Epithelial cell of proximal tubule (primary cell): ENCODE measurements at regions not wholly inside any gene's neighbourhood (a gene's known extent, or its start where the extent isn't known, plus 50 kb on each side); places are given as distances from the start of the nearest gene placed in this dataset.

Source experiments
- DNase-seq: peaks from one replicate; pipeline ENCODE4 v3.0.0-alpha.2; 2011; ENCODE audit warnings: low read depth
- H3K4me3 ChIP-seq: 2 replicates; pipeline ENCODE4 v1.5.1; 2011; ENCODE audit warnings: low read depth, mild to moderate bottlenecking, low read length
- TF ChIP-seq, protein P1 (sequence below): conservative IDR thresholded peaks from 2 replicates; pipeline ENCODE4 v1.5.1; 2012; ENCODE audit warnings: low read depth, mild to moderate bottlenecking, low read length

DNA sequence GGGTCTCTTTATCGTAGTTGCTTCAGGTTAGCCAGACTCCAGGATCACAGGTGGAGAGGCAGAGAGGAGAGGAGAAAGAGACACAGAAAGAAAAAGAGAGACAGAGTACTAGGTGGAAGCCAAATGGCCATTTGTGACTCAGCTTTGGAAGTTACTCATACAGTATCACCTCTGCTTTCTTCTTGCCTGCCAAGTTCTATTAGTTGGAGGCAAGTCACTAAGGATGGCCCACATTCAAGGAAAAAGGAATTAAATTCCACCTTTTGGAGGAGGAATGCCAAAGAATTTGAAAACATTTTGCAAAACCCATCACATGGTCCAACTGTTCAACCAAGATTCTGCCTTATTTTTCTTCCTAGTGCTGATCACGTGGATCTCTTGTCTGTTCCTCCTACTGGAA is 291.1 kb downstream of the CHL1 start:
- TF ChIP-seq, protein P1, sequence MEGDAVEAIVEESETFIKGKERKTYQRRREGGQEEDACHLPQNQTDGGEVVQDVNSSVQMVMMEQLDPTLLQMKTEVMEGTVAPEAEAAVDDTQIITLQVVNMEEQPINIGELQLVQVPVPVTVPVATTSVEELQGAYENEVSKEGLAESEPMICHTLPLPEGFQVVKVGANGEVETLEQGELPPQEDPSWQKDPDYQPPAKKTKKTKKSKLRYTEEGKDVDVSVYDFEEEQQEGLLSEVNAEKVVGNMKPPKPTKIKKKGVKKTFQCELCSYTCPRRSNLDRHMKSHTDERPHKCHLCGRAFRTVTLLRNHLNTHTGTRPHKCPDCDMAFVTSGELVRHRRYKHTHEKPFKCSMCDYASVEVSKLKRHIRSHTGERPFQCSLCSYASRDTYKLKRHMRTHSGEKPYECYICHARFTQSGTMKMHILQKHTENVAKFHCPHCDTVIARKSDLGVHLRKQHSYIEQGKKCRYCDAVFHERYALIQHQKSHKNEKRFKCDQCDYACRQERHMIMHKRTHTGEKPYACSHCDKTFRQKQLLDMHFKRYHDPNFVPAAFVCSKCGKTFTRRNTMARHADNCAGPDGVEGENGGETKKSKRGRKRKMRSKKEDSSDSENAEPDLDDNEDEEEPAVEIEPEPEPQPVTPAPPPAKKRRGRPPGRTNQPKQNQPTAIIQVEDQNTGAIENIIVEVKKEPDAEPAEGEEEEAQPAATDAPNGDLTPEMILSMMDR, result no peak
- no peak for DNase-seq
- H3K4me3 ChIP-seq, result no peak overlapping the region

DNA sequence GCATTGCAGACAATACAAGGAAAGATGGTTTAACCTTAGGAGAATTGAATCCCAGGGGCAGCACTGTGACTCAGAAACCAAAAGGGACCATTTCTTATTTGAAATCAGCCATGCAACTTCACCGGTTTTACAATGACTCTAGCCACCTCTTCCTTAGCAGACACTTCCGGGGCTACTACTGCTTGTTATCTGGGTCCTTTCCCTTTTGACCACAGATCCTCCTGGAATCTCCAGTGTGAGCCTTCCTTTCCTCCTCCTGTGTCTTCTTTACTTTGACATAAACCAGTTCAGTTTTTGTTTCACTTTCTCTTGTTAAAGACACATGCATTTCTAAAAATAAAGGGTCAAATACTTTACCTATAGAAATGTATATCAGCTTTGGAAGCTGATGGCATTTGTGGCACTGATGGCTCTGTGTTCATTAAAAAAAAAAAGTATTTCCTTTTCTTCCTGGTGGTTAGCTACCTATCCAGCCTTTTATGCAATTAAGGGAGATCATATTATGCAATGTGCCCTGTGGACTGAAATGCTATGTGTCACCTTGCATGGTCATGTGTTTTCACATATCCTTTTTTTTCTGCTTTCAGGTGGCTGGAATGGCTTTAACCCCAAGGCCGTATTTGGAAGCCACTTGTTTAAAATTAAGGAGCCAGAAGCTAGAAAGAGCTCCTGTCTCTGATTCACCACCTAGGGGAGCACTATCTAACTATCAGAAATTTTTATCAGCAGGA is 296.2 kb downstream of the CHL1 start:
- TF ChIP-seq, protein P1, result no peak
- DNase-seq, result no peak
- no peak overlapping the region for H3K4me3 ChIP-seq

DNA sequence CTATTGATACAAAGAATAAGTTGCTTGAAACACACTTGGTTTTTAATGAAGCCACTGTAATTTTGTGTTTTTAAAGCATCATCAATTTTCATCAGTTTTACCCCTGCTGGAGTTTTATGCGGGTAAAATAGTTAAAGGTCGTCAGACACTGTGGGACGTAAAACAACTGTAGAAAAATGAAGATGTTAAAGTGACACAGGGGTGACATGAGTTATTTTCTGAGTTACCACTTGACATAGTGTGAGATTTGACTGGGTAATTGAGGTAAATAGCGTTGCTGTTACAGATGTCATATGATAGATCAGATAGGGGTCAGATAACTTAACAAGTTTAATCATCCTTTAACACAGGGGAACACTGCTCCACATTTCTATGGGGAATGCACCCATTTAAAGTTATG is 297.6 kb downstream of the CHL1 start:
- TF ChIP-seq, protein P1, result no peak
- H3K4me3 ChIP-seq, result no peak overlapping the region

DNA sequence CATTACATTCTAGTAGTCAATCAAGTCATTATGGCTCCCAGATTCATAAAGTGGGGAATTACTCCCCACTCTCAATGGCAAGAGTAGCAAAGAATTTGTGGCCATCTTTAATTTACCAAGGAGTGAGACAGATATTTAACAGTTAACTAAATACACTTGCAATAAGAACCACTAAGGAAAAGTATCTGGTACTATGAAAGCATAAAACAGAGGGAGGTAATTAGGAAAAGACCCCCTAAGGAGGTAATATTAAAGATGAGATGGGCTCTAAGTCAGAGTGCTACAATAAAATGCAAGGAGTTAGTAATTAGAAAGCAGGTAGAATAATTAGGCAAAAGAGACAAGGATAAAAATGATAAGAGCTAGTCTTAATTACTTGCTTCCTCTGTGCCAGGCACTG is 301.9 kb downstream of the CHL1 start:
- DNase-seq, result no peak
- H3K4me3 ChIP-seq, result no peak overlapping the region
- TF ChIP-seq, protein P1, result no peak

More for the DNA sequence above, 297.6 kb downstream of the CHL1 start:
- no peak for DNase-seq

DNA sequence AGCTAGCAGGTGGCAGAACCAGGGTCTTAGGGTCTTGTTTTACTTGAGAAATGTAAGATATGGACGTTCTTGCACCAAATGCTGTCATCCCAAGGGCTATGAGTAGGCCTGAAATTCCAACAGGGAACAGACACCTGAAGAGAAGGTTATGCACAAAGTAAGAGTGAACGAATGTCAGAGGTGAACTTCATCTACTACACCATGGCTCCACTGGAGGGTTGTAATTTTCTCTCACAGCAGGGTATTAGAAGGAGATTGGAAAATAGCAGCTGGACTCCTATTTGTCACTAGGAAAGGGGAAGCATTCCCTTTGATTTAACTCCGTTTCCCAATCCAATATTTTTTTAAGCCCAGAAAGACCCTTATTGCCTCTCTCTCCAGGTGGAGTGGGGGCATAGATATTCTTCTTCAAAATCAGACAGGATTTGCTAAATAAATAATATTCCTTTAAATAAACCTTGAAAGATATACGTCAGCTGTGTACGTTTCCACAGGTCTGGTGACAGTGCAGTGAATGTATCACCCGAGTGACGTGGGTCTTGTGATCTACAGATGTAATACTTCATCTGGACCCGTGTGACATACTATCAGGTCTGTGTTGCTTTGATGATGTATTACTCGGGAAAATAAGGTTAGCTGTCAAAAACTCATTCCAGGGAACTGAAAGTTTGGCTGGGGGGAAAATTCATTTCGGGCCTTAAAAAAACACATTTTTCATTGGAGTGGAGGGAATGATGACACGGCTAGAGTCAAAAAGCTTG is 302.6 kb downstream of the CHL1 start:
- TF ChIP-seq, protein P1, result no peak
- no peak for DNase-seq

DNA sequence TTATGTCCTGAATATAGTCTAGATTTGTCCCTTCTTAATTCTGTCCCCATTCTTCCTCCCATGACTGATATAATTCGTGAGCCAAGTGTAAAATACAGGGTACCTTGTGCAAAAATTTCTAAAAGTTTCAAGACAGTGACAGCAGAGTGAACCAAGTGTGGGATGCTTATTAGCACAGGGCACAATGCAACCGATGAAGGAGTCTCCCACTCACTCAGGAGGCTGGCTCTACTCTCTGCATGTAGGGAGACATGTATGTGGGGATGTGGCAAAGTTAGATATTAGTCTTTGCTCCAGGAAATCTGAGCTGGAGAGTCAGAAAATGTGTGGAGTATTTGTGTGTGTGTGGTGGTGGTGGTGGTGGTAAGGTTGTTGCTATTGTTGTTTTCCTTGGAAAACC is 305.9 kb downstream of the CHL1 start:
- no peak overlapping the region for H3K4me3 ChIP-seq
- no peak for DNase-seq
- TF ChIP-seq, protein P1, result no peak

More for the DNA sequence above, 302.6 kb downstream of the CHL1 start:
- H3K4me3 ChIP-seq, result no peak overlapping the region
